Adrenal gland (tissue), 9 donors: ENCODE measurements at regions not wholly inside any gene's neighbourhood (a gene's known extent, or its start where the extent isn't known, plus 50 kb on each side); places are given as distances from the start of the nearest gene placed in this dataset.

Source experiments
- DNase-seq, 7 donors: peaks; one replicate each; pipeline ENCODE4 v3.0.0-alpha.2; 2019 to 2020
- H3K27ac ChIP-seq, 5 donors: fragments of 200-600 bp; sonication (generic) in 4 of 5; 1 replicate in 3 of 5; 2 replicates in 2 of 5; pipeline versions ENCODE4 v1.5.1 to v1.8.0; 2016 to 2020; ENCODE audit warnings: mild to moderate bottlenecking in 1 of 5
- H3K27me3 ChIP-seq: fragments of 200-600 bp; 2 replicates; pipeline ENCODE4 v1.8.0; 2021
- H3K36me3 ChIP-seq, 2 donors: fragments of 200-600 bp; replicated peaks in 1 of 2; 1 replicate in 1 of 2; 2 replicates in 1 of 2; pipeline versions ENCODE4 v1.5.1 to v1.8.0; 2018 to 2022
- H3K4me1 ChIP-seq, 2 donors: fragments of 200-600 bp; replicated peaks in 1 of 2; 1 replicate in 1 of 2; 2 replicates in 1 of 2; pipeline versions ENCODE4 v1.5.1 to v1.8.0; 2018 to 2021
- H3K4me3 ChIP-seq, 4 donors: fragments of 200-600 bp; sonication (generic) in 3 of 4; one replicate each; pipeline ENCODE4 v1.5.1; 2016 to 2018
- H3K9me3 ChIP-seq, 3 donors: fragments of 200-600 bp; sonication (generic) in 1 of 3; replicated peaks in 1 of 3; 1 replicate in 2 of 3; 2 replicates in 1 of 3; pipeline versions ENCODE4 v1.5.1 to v1.8.0; 2016 to 2021
- CTCF ChIP-seq, 6 experiments: fragments of 450-650 bp in 4 of 6; fragments of 200-600 bp in 2 of 6; sonication (generic) in 1 of 6; IDR thresholded peaks; 1 replicate in 5 of 6; 2 replicates in 1 of 6; pipeline versions ENCODE4 v1.5.1 to v1.8.0; 2016 to 2021; ENCODE audit warnings: antibody characterized with exemption in 6 of 6, mild to moderate bottlenecking in 2 of 6, moderate library complexity in 1 of 6
- POLR2A ChIP-seq, 2 donors: fragments of 450-650 bp; IDR thresholded peaks; one replicate each; pipeline ENCODE4 v1.6.1; 2017; ENCODE audit warnings: antibody characterized with exemption in 2 of 2, mild to moderate bottlenecking in 2 of 2, moderate library complexity in 1 of 2
- WGBS, 4 donors: extraction: QIAGEN DNeasy Blood & Tissue Kit in 2 of 4; methylation state at CpG; one replicate each; pipeline versions ENCODE4 v1.1.5 to v1.1.7; 2013 to 2017; 5-methylcytosine and 5-hydroxymethylcytosine counted together
- intact Hi-C, 2 donors: fragments of 100-400 bp; cut with DNase I; formaldehyde crosslinking; loops; one replicate each; pipeline versions ENCODE4 v1.14.1 to v1.15.0; 2022 to 2023
- donor health status: healthy with polysubstance abuse.
- donor health status: Bipolar disorder and iron deficiency.
- donor health status: DM: yes; HTN: yes; CAD: no.
- donor health status: DM: no; HTN: no; CAD: no.
- donor health status: DM: no; HTN: no; CAD: no.

GRCh38 chr16:6364846-6365245 lies 967.8 kb upstream of the RBFOX1 start:
- H3K4me3 ChIP-seq = no peak overlapping the region
- H3K36me3 ChIP-seq = no peaks in the 10 kb centered on the region
- H3K27me3 ChIP-seq = no peaks in the 10 kb centered on the region
- H3K9me3 ChIP-seq = no peaks in the 10 kb centered on the region
- H3K27ac ChIP-seq = no peak overlapping the region
- H3K4me1 ChIP-seq = no peaks in the 10 kb centered on the region
- no peak for DNase-seq
- intact Hi-C loops = no loop called here
- 86 to 91% (median 91%) methylated on average over 3 of the region's 3 CpGs for WGBS, 4 donors
- TF ChIP-seq CTCF (IDR thresholded peaks at IDR 0.05) = no peak
- TF ChIP-seq POLR2A (IDR thresholded peaks at IDR 0.05) = no peak

GRCh38 chr16:6363896-6364607 lies 968.6 kb upstream of the RBFOX1 start:
- intact Hi-C loops = no loop called here

GRCh38 chr16:6363396-6363795 lies 969.2 kb upstream of the RBFOX1 start:
- no peaks in the 10 kb centered on the region for H3K36me3 ChIP-seq
- no peak for DNase-seq
- intact Hi-C loops = no loop called here
- H3K9me3 ChIP-seq = no peaks in the 10 kb centered on the region
- TF ChIP-seq CTCF (IDR thresholded peaks at IDR 0.05) (no peak), POLR2A (IDR thresholded peaks at IDR 0.05) (no peak)
- no peaks in the 10 kb centered on the region for H3K4me1 ChIP-seq
- H3K27me3 ChIP-seq = no peaks in the 10 kb centered on the region
- H3K27ac ChIP-seq = no peak overlapping the region
- 72 to 82% (median 77%) methylated on average over 11 of the region's 11 CpGs for WGBS, 4 donors
- no peak overlapping the region for H3K4me3 ChIP-seq

More at GRCh38 chr16:6363896-6364607, 968.6 kb upstream of the RBFOX1 start:
- H3K27ac ChIP-seq = no peak overlapping the region
- WGBS, 4 donors = 65 to 74% (median 71%) methylated on average over 6 of the region's 6 CpGs
- no peaks in the 10 kb centered on the region for H3K9me3 ChIP-seq
- H3K36me3 ChIP-seq = no peaks in the 10 kb centered on the region
- H3K27me3 ChIP-seq = no peaks in the 10 kb centered on the region
- DNase-seq = no peak
- TF ChIP-seq CTCF (IDR thresholded peaks at IDR 0.05) (no peak), POLR2A (IDR thresholded peaks at IDR 0.05) (no peak)
- H3K4me3 ChIP-seq = no peak overlapping the region
- no peaks in the 10 kb centered on the region for H3K4me1 ChIP-seq

- H3K9me3 ChIP-seq = no peaks in the 10 kb centered on the region
- H3K4me3 ChIP-seq = no peak overlapping the region
- DNase-seq = no peak
- intact Hi-C loops = no loop called here
- H3K27ac ChIP-seq = no peak overlapping the region
- WGBS, 4 donors = 53 to 69% (median 63%) methylated on average over 5 of the region's 5 CpGs
- H3K27me3 ChIP-seq = no peaks in the 10 kb centered on the region
- H3K36me3 ChIP-seq = no peaks in the 10 kb centered on the region
- no peaks in the 10 kb centered on the region for H3K4me1 ChIP-seq
- TF ChIP-seq POLR2A (IDR thresholded peaks at IDR 0.05) = no peak
- TF ChIP-seq CTCF (IDR thresholded peaks at IDR 0.05) = no peak
These were observed 970.3 kb upstream of the RBFOX1 start for GRCh38 chr16:6362321-6362720.
